ENCODE measurements at regions not wholly inside any gene's neighbourhood (a gene's known extent, or its start where the extent isn't known, plus 50 kb on each side); places are given as distances from the start of the nearest gene placed in this dataset.

- TF ChIP-seq LARP7 (IDR thresholded peaks at IDR 0.05) (no peak), GTF2F1 (IDR thresholded peaks at IDR 0.05; ENCODE audit: low read depth, low read length) (no peak), ZNF316 (IDR thresholded peaks at IDR 0.05) (no peak), SIRT6 (IDR thresholded peaks at IDR 0.05; ENCODE audit: low read depth, low read length) (no peak)
These were observed 113.2 kb upstream of the STX18 start for GRCh38 chr4:4655011-4655410.

Data from K562 (cell line).